KMS-11 (cell line): ENCODE measurements at regions not wholly inside any gene's neighbourhood (a gene's known extent, or its start where the extent isn't known, plus 50 kb on each side); places are given as distances from the start of the nearest gene placed in this dataset.

ENCODE experiments used
- H2AFZ ChIP-seq: fragments of 200-600 bp; sonication (generic); 2 replicates; pipeline ENCODE4 v1.6.1; 2016; ENCODE audit warnings: antibody characterized with exemption, mixed run types, low read depth
- H3K27ac ChIP-seq: fragments of 200-600 bp; sonication (generic); 2 replicates; pipeline ENCODE4 v1.6.1; 2016; ENCODE audit warnings: mild to moderate bottlenecking, mixed run types
- H3K27me3 ChIP-seq: fragments of 200-600 bp; sonication (generic); 2 replicates; pipeline ENCODE4 v1.6.1; 2017; ENCODE audit warnings: mild to moderate bottlenecking, low read depth, mixed run types, moderate library complexity; ENCODE audit not compliant: insufficient read depth
- H3K36me3 ChIP-seq: fragments of 200-600 bp; sonication (generic); 2 replicates; pipeline ENCODE4 v1.6.1; 2017; ENCODE audit warnings: mild to moderate bottlenecking, mixed run types; ENCODE audit not compliant: insufficient read depth
- H3K4me1 ChIP-seq: fragments of 200-600 bp; sonication (generic); 2 replicates; pipeline ENCODE4 v1.6.1; 2016; ENCODE audit warnings: mild to moderate bottlenecking, low read depth, mixed run types; ENCODE audit not compliant: poor library complexity, severe bottlenecking
- H3K4me2 ChIP-seq: fragments of 200-600 bp; sonication (generic); 2 replicates; pipeline ENCODE4 v1.7.0; 2016; ENCODE audit warnings: mild to moderate bottlenecking, mixed run types
- H3K4me3 ChIP-seq: fragments of 200-600 bp; sonication (generic); IDR thresholded peaks from 2 replicates; pipeline ENCODE4 v1.6.1; 2017; ENCODE audit warnings: low read depth, low read length, mixed read lengths; ENCODE audit not compliant: insufficient read depth
- H3K79me2 ChIP-seq: fragments of 200-600 bp; sonication (generic); 2 replicates; pipeline ENCODE4 v1.6.1; 2016; ENCODE audit warnings: low read depth, mixed run types; ENCODE audit not compliant: insufficient read depth
- H3K9ac ChIP-seq: fragments of 200-600 bp; sonication (generic); 2 replicates; pipeline ENCODE4 v1.6.1; 2016; ENCODE audit warnings: mild to moderate bottlenecking, mixed run types
- H4K20me1 ChIP-seq: fragments of 200-600 bp; sonication (generic); 2 replicates; pipeline ENCODE4 v1.6.1; 2016; ENCODE audit warnings: mild to moderate bottlenecking, mixed run types; ENCODE audit not compliant: insufficient read depth
- CTCF ChIP-seq: fragments of 200-600 bp; sonication (generic); conservative IDR thresholded peaks from 2 replicates; pipeline ENCODE4 v1.6.1; 2017; ENCODE audit warnings: low read depth, mild to moderate bottlenecking, antibody characterized with exemption, low read length, moderate library complexity, mixed read lengths

- no peaks in the 10 kb centered on the region for H3K27me3 ChIP-seq
- H3K4me1 ChIP-seq = no peaks in the 10 kb centered on the region
- no peak overlapping the region for H3K4me3 ChIP-seq
- no peaks in the 10 kb centered on the region for H4K20me1 ChIP-seq
- no peak overlapping the region for H3K27ac ChIP-seq
- no peak overlapping the region for H2AFZ ChIP-seq
- no peak overlapping the region for H3K9ac ChIP-seq
- H3K4me2 ChIP-seq = no peak overlapping the region
- H3K79me2 ChIP-seq = no peaks in the 10 kb centered on the region
- TF ChIP-seq CTCF = no peak
- no peaks in the 10 kb centered on the region for H3K36me3 ChIP-seq
Measured at GRCh38 chr2:126041391-126042047, 614.4 kb upstream of the GYPC start.

GRCh38 chr2:126042089-126042488 lies 613.9 kb upstream of the GYPC start:
- Histone ChIP-seq H3K9ac (no peak overlapping the region), H4K20me1 (no peaks in the 10 kb centered on the region), H3K27me3 (no peaks in the 10 kb centered on the region), H3K27ac (no peak overlapping the region), H3K36me3 (no peaks in the 10 kb centered on the region), H2AFZ (no peak overlapping the region), H3K4me1 (no peaks in the 10 kb centered on the region), H3K4me3 (no peak overlapping the region), H3K4me2 (no peak overlapping the region), H3K79me2 (no peaks in the 10 kb centered on the region)
- TF ChIP-seq CTCF = no peak

- H3K4me3 ChIP-seq = no peak overlapping the region
- H3K27me3 ChIP-seq = no peaks in the 10 kb centered on the region
- H3K27ac ChIP-seq = no peak overlapping the region
- no peak overlapping the region for H2AFZ ChIP-seq
- no peak overlapping the region for H3K4me2 ChIP-seq
- no peak overlapping the region for H3K9ac ChIP-seq
- no peak for TF ChIP-seq CTCF
- no peaks in the 10 kb centered on the region for H4K20me1 ChIP-seq
- no peaks in the 10 kb centered on the region for H3K79me2 ChIP-seq
- no peaks in the 10 kb centered on the region for H3K36me3 ChIP-seq
- H3K4me1 ChIP-seq = no peaks in the 10 kb centered on the region
Measured at GRCh38 chr2:126048719-126049118, 607.2 kb upstream of the GYPC start.

GRCh38 chr2:126049461-126049860 lies 606.5 kb upstream of the GYPC start:
- Histone ChIP-seq H4K20me1 (no peaks in the 10 kb centered on the region), H3K4me1 (no peaks in the 10 kb centered on the region), H3K4me2 (no peak overlapping the region), H3K27ac (no peak overlapping the region), H2AFZ (no peak overlapping the region), H3K4me3 (no peak overlapping the region), H3K27me3 (no peaks in the 10 kb centered on the region), H3K79me2 (no peaks in the 10 kb centered on the region), H3K36me3 (no peaks in the 10 kb centered on the region), H3K9ac (no peak overlapping the region)
- no peak for TF ChIP-seq CTCF
